22Rv1 (cell line): ENCODE measurements at regions not wholly inside any gene's neighbourhood (a gene's known extent, or its start where the extent isn't known, plus 50 kb on each side); places are given as distances from the start of the nearest gene placed in this dataset.

Experiments
- ZFX ChIP-seq: fragments of 450-650 bp; IDR thresholded peaks from 2 replicates; pipeline ENCODE4 v1.6.1; 2017; ENCODE audit warnings: antibody characterized with exemption, borderline replicate concordance
- TF ChIP-seq, protein P1 (sequence below): fragments of 450-650 bp; IDR thresholded peaks from 2 replicates; pipeline ENCODE4 v1.5.1; 2017; ENCODE audit warnings: mild to moderate bottlenecking

DNA sequence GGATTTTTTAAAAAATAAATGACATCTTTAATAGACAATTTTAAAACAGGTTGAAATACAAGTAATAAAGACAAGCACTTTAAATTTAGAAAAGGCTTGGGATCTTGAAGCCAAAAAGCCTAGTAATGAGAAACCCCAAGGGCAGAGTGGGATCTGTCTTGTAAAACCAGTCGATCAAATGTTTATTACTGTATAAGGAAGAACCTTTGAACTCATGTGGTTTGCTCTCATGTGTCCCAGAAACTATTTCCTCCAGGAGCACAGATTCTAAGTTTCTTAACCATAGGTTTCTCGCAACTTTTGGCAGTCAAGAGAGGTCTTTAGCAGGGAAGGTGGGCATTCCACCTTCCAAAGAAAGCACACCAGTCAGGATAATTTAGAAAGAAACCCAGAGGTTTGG lies 541.7 kb upstream of the BTBD3 start:
- TF ChIP-seq, protein P1, sequence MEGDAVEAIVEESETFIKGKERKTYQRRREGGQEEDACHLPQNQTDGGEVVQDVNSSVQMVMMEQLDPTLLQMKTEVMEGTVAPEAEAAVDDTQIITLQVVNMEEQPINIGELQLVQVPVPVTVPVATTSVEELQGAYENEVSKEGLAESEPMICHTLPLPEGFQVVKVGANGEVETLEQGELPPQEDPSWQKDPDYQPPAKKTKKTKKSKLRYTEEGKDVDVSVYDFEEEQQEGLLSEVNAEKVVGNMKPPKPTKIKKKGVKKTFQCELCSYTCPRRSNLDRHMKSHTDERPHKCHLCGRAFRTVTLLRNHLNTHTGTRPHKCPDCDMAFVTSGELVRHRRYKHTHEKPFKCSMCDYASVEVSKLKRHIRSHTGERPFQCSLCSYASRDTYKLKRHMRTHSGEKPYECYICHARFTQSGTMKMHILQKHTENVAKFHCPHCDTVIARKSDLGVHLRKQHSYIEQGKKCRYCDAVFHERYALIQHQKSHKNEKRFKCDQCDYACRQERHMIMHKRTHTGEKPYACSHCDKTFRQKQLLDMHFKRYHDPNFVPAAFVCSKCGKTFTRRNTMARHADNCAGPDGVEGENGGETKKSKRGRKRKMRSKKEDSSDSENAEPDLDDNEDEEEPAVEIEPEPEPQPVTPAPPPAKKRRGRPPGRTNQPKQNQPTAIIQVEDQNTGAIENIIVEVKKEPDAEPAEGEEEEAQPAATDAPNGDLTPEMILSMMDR = no peak
- no peak for TF ChIP-seq ZFX
